Naive B cell (primary cell): ENCODE measurements at regions not wholly inside any gene's neighbourhood (a gene's known extent, or its start where the extent isn't known, plus 50 kb on each side); places are given as distances from the start of the nearest gene placed in this dataset.
"Not testable (repeated sequence)": the region's sequence is repeated elsewhere in the genome, so short reads cannot be mapped to it uniquely, and the experiment has no call there.

Experiments used
- ATAC-seq, 2 donors: fragments of 150-1000 bp; cut with Tn5 transposase; 2 replicates each; pipeline ENCODE4 v1.10.0; 2021; ENCODE audit warnings: low read depth in 2 of 2, mild to moderate bottlenecking in 2 of 2, moderate library complexity in 2 of 2
- DNase-seq: peaks from one replicate; pipeline ENCODE4 v3.0.0; 2022
- H3K27ac Mint-ChIP-seq, 6 donors: one replicate each; pipeline ENCODE4 v1.8.0; 2020 to 2022; ENCODE audit warnings: mild to moderate bottlenecking in 6 of 6, mixed read lengths in 6 of 6, moderate library complexity in 5 of 6, inconsistent platforms in 2 of 6
- H3K27me3 Mint-ChIP-seq, 3 donors: one replicate each; pipeline ENCODE4 v1.8.0; 2021 to 2022; ENCODE audit warnings: mixed read lengths in 3 of 3, mild to moderate bottlenecking in 1 of 3
- H3K36me3 Mint-ChIP-seq, 2 donors: one replicate each; pipeline ENCODE4 v1.8.0; 2020 to 2022; ENCODE audit warnings: mixed read lengths in 2 of 2, inconsistent platforms in 1 of 2, mild to moderate bottlenecking in 1 of 2
- H3K4me1 Mint-ChIP-seq, 3 donors: one replicate each; pipeline ENCODE4 v1.8.0; 2020 to 2022; ENCODE audit warnings: mixed read lengths in 3 of 3, inconsistent platforms in 1 of 3, mild to moderate bottlenecking in 1 of 3, moderate library complexity in 1 of 3
- H3K4me3 Mint-ChIP-seq, 8 donors: one replicate each; pipeline ENCODE4 v1.8.0; 2020 to 2022; ENCODE audit warnings: mild to moderate bottlenecking in 8 of 8, mixed read lengths in 8 of 8, moderate library complexity in 8 of 8, inconsistent platforms in 2 of 8
- H3K9me3 Mint-ChIP-seq, 7 donors: one replicate each; pipeline ENCODE4 v1.8.0; 2020 to 2022; ENCODE audit warnings: mixed read lengths in 7 of 7, mild to moderate bottlenecking in 5 of 7, inconsistent platforms in 2 of 7, moderate library complexity in 1 of 7

DNA sequence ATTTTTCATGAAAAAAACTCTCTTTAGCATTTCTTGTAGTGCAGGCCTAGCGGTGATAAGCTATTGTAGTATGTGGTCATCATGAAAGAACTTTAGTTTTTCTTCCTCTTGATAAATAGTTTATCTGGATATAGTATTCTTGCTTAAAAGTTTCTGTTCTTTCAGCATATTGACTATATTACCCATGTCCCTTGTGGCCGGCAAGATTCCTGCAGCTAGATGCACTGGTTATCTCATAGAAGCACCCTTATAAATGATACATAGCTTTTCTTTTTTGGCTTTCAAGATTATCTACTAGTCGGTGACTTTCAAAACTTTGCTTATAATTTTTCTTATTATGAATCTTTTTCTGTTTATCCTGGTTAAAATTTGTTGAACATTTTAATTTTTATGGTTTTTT lies 234.8 kb downstream of the ALG10 start:
- ATAC-seq (no peak), DNase-seq (no peak)
- no peak overlapping the region for H3K27ac Mint-ChIP-seq
- no peak overlapping the region for H3K4me3 Mint-ChIP-seq
- peaks cover 0 to 4% (median 0%) of the 10 kb centered on the region in 3 donors for H3K4me1 Mint-ChIP-seq
- H3K36me3 Mint-ChIP-seq, result no peaks in the 10 kb centered on the region
- H3K27me3 Mint-ChIP-seq, result peaks cover 0 to 3% (median 0%) of the 10 kb centered on the region in 3 donors
- H3K9me3 Mint-ChIP-seq, result peaks cover 0 to 4% (median 0%) of the 10 kb centered on the region in 7 donors

DNA sequence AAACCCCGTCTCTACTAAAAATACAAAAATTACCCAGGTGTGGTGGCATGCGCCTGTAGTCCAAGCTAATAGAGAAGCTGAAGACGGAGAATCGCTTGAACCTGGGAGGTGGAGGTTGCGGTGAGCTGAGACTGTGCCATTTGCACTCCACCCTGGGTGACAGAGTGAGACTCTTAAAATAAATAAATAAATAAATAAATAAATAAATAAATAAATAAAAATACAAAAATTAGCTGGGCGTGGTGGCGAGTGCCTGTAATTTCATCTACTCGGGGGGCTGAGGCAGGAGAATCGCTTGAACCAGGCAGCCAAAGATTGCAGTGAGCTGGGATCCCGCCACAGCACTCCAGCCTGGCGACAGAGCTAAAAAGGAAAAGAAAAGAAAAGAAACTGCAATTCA lies 239.8 kb downstream of the ALG10 start:
- peaks cover 2 to 20% (median 11%) of the 10 kb centered on the region in 7 donors for H3K9me3 Mint-ChIP-seq
- H3K36me3 Mint-ChIP-seq, result peaks cover 0 to 15% of the 10 kb centered on the region in 2 donors
- not testable (repeated sequence) for H3K27me3 Mint-ChIP-seq, ATAC-seq, H3K4me3 Mint-ChIP-seq, H3K4me1 Mint-ChIP-seq, DNase-seq, H3K27ac Mint-ChIP-seq

DNA sequence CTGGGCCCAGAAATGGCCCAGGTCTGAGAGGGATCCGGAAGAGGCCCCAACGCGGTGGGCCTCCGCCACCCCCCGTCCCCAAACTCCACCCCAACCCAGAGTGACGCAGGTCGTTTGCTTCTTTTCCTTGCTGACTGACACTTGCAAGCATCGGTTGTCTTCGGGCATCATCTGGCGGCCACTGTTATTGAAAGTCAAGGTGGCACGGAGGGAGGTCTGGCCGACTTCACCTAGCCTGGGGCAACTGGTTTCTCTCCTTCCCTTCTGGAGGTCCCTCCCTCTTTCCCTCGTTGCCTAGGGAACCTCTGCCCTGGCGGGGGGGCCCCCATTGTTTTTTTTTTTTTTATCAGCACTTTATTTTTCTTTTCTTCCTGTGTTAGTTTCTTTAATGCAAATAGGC lies 241.8 kb downstream of the ALG10 start:
- Mint-ChIP-seq H3K4me3 (no peak overlapping the region), H3K9me3 (peaks cover 2 to 23% (median 11%) of the 10 kb centered on the region in 7 donors), H3K27me3 (peaks cover 0 to 3% (median 0%) of the 10 kb centered on the region in 3 donors), H3K27ac (no peak overlapping the region), H3K4me1 (peaks cover 0 to 4% (median 0%) of the 10 kb centered on the region in 3 donors), H3K36me3 (peaks cover 0 to 15% of the 10 kb centered on the region in 2 donors)
- ATAC-seq (no peak), DNase-seq (no peak)

- not testable (repeated sequence) for ATAC-seq, H3K36me3 Mint-ChIP-seq, DNase-seq, H3K4me1 Mint-ChIP-seq, H3K27me3 Mint-ChIP-seq, H3K4me3 Mint-ChIP-seq, H3K27ac Mint-ChIP-seq
- H3K9me3 Mint-ChIP-seq, result peaks cover 0 to 11% (median 5%) of the 10 kb centered on the region in 7 donors
Observed at GRCh38 chr12:34273703-34274102, 251.4 kb downstream of the ALG10 start.

GRCh38 chr12:34275129-34275528 lies 252.8 kb downstream of the ALG10 start:
- DNase-seq (no peak), ATAC-seq (no peak)
- H3K9me3 Mint-ChIP-seq, result peaks cover 0 to 12% (median 5%) of the 10 kb centered on the region in 7 donors
- H3K36me3 Mint-ChIP-seq, result no peaks in the 10 kb centered on the region
- no peaks in the 10 kb centered on the region for H3K27me3 Mint-ChIP-seq
- no peaks in the 10 kb centered on the region for H3K4me1 Mint-ChIP-seq
- no peak overlapping the region for H3K27ac Mint-ChIP-seq
- no peak overlapping the region for H3K4me3 Mint-ChIP-seq

DNA sequence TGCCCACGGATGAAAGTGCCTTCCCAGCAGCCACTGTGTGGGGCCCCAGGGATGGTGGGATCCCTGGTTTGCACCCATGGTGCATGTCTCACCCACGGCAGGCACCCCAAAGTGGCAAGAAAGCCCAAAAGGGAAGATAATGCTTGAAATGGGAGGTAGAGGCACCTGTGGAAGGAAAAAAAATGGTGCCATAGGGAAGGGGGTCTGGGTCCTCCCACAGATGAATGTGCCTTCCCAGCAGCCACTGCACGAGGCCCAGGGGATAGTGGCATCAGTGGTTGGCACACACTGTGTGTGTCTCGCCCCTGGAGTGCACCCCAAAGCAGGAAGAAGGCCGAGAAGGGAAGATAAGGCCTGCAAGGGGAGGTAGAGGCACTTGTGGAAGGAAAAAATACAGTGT lies 264.2 kb downstream of the ALG10 start:
- Mint-ChIP-seq H3K4me1 (no peaks in the 10 kb centered on the region), H3K27me3 (no peaks in the 10 kb centered on the region), H3K27ac (peak overlapping the region in 1 of 6 donors; percentile 33), H3K36me3 (peaks cover 0 to 27% of the 10 kb centered on the region in 2 donors), H3K4me3 (no peak overlapping the region), H3K9me3 (peaks cover 14 to 34% (median 29%) of the 10 kb centered on the region in 7 donors)
- no peak for ATAC-seq
- no peak for DNase-seq

DNA sequence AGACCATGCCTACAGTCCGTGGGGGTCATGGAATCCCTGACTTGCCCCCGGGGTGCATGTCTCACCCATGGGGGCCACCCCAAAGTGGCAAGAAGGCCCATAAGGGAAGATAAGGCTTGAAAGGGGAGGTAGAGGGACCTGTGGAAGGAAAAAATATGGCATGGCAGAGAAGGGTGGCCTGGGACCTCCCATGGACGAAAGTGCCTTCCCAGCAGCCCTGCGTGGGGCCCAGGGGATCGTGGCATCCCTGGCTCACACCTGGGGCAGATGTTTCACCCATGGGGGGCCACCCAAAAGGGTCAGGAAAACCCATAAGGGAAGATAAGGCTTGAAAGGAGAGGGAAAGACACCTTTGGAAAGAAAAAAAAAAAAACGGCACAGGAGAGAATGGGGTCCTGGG lies 264.6 kb downstream of the ALG10 start:
- DNase-seq (no peak), ATAC-seq (no peak)
- no peak overlapping the region for H3K4me3 Mint-ChIP-seq
- H3K4me1 Mint-ChIP-seq, result no peaks in the 10 kb centered on the region
- peak overlapping the region in 1 of 6 donors; percentile 27 for H3K27ac Mint-ChIP-seq
- H3K36me3 Mint-ChIP-seq, result peaks cover 0 to 27% of the 10 kb centered on the region in 2 donors
- H3K27me3 Mint-ChIP-seq, result no peaks in the 10 kb centered on the region
- H3K9me3 Mint-ChIP-seq, result peaks cover 16 to 34% (median 29%) of the 10 kb centered on the region in 7 donors

DNA sequence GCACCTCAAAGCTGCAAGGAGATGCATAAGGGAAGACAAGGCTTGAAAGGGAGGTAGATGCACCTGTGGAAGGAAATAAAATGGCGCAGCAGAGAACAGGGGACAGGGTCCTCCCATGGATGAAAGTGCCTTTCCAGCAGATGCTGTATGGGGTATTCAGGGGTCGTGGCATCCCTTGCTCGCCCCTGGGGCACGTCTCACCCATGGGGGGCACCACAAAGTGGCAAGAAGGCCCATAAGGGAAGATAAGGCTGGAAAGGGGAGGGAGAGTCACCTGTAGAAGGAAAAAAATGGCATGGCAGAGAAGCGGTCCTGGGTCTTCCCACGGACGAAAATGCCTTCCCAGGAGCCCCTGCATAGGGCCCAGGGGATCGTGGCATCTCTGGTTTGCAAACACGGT lies 265.1 kb downstream of the ALG10 start:
- H3K27me3 Mint-ChIP-seq, result no peaks in the 10 kb centered on the region
- H3K4me1 Mint-ChIP-seq, result no peaks in the 10 kb centered on the region
- peaks cover 16 to 39% (median 30%) of the 10 kb centered on the region in 7 donors for H3K9me3 Mint-ChIP-seq
- H3K36me3 Mint-ChIP-seq, result peaks cover 0 to 31% of the 10 kb centered on the region in 2 donors
- no peak for ATAC-seq
- peak overlapping the region in 2 of 6 donors; percentile 27 to 90 for H3K27ac Mint-ChIP-seq
- no peak for DNase-seq
- H3K4me3 Mint-ChIP-seq, result no peak overlapping the region

DNA sequence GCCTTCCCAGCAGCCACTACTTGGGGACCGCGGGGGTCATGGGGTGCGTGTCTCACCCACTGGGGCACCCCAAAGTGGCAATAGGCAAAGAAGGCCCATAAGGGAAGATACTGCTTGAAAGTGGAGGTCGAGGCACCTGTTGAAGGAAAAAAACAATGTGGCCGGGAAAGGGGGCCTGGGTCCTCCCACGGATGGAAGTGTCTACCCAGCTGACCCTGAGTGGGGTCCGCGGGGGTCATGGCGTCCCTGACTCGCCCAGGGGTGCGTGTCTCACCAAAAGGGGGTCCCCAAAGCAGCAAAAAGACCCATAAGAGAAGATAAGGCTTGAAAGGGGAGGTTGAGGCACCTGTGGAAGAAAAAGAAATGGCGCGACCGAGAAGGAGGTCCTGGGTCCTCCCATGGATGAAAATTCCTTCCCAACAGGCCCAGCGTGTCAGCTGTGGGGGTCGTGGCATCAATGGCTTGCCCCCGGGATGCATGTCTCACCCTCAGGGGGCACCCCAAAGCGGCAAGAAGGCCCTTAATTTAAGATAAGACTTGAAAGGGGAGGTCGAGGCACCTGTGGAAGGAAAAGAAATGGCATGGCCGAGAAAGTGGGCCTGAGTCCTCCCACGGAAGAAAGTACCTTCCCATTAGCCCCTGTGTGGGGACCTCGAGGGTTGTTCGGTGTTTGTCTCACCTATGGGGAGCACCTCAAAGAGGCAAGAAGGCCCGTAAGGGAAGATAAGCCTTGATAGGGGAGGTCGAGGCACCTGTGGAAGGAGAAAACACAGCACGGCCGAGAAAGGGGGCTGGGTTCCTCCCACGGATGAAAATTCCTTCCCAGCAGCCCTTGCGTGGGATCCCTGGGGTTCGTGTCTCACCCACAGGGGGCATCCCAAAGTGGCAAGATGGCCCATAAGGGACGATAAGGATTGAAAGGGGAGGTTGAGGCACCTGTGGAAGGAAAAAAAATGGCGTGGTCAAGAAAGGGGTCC lies 266.0 kb downstream of the ALG10 start:
- DNase-seq (no peak), ATAC-seq (no peak)
- H3K27me3 Mint-ChIP-seq, result no peaks in the 10 kb centered on the region
- H3K4me1 Mint-ChIP-seq, result no peaks in the 10 kb centered on the region
- H3K36me3 Mint-ChIP-seq, result peaks cover 0 to 40% of the 10 kb centered on the region in 2 donors
- H3K9me3 Mint-ChIP-seq, result peaks cover 17 to 46% (median 30%) of the 10 kb centered on the region in 7 donors
- peak overlapping the region in 2 of 8 donors; percentile 66 to 74 for H3K4me3 Mint-ChIP-seq
- no peak overlapping the region for H3K27ac Mint-ChIP-seq

DNA sequence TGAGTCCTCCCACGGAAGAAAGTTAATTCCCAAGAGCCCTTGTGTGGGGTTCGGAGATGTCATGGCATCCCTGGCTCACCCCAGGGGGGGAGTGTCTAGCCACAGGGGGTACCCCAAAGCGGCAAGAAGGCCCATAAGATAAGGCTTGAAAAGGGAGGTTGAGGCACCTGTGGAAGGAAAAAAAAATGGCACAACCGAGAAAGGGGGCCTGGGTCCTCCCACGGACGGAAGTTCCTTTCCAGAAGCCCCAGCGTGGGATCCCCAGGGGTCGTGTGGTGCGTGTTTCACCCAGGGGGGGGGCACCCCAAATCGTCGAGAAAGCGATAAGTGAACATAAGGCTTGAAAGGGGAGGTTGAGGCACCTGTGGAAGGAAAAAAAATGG lies 266.7 kb downstream of the ALG10 start:
- H3K9me3 Mint-ChIP-seq, result peaks cover 19 to 45% (median 30%) of the 10 kb centered on the region in 7 donors
- H3K27me3 Mint-ChIP-seq, result no peaks in the 10 kb centered on the region
- ATAC-seq (no peak), DNase-seq (no peak)
- H3K36me3 Mint-ChIP-seq, result peaks cover 0 to 47% of the 10 kb centered on the region in 2 donors
- no peak overlapping the region for H3K27ac Mint-ChIP-seq
- H3K4me3 Mint-ChIP-seq, result no peak overlapping the region
- no peaks in the 10 kb centered on the region for H3K4me1 Mint-ChIP-seq

DNA sequence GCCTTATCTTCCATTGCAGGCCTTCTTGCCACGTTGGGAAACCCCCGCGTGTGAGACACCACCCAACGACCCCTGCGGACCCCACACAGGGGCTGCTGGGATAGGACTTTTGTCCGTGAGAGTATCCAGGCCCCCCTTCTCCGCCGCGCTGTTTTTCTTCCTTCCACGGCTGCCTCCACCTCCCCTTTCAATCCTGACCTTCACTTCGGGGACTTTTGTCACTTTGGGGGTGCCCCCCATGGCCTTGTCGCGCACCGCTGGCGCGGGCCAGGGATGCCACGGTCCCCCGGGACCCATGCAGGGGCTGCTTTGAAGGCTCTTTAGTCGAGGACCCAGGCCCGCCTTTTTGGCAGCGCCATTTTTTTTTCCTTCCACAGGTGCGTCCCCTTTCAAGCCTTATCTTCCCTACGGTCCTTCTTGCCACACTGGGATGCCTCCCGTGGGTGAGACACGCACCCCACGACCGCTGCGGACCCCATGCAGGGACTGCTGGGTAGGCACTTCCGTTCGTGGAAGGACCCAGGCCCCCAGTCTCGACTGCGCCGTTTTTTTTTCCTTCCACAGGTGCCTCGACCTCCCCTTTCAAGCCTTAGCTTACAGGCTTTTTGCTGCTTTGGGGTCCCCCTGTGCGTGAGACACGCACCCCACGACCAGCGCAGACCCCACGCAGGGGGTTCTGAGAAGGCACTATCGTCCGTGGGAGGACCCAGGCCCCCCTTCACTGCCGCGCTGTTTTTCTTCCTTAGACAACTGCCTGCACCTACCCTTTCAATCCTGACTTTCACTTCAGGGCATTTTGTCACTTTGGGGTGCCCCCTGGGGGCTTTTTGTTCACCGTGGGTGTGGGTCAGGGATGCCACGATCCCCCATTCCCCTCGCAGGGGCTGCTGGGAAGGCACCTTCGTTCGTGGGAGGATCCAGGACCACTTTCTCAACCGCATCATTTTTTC lies 267.4 kb downstream of the ALG10 start:
- DNase-seq (no peak), ATAC-seq (no peak)
- H3K27ac Mint-ChIP-seq, result no peak overlapping the region
- no peak overlapping the region for H3K4me3 Mint-ChIP-seq
- H3K36me3 Mint-ChIP-seq, result peaks cover 0 to 49% of the 10 kb centered on the region in 2 donors
- H3K27me3 Mint-ChIP-seq, result no peaks in the 10 kb centered on the region
- no peaks in the 10 kb centered on the region for H3K4me1 Mint-ChIP-seq
- H3K9me3 Mint-ChIP-seq, result peaks cover 19 to 39% (median 27%) of the 10 kb centered on the region in 7 donors

- Mint-ChIP-seq H3K27me3 (no peaks in the 10 kb centered on the region), H3K36me3 (peaks cover 0 to 54% of the 10 kb centered on the region in 2 donors), H3K4me1 (no peaks in the 10 kb centered on the region), H3K27ac (no peak overlapping the region), H3K4me3 (no peak overlapping the region), H3K9me3 (peaks cover 18 to 44% (median 27%) of the 10 kb centered on the region in 7 donors)
- DNase-seq (no peak), ATAC-seq (no peak)
Observed at GRCh38 chr12:34290381-34290995, 268.2 kb downstream of the ALG10 start.

GRCh38 chr12:34291001-34291400 lies 268.7 kb downstream of the ALG10 start:
- Mint-ChIP-seq H3K4me3 (no peak overlapping the region), H3K9me3 (peaks cover 13 to 42% (median 22%) of the 10 kb centered on the region in 7 donors), H3K27ac (no peak overlapping the region), H3K4me1 (no peaks in the 10 kb centered on the region), H3K36me3 (peaks cover 0 to 50% of the 10 kb centered on the region in 2 donors), H3K27me3 (no peaks in the 10 kb centered on the region)
- ATAC-seq (no peak), DNase-seq (no peak)
